ENCODE measurements at regions not wholly inside any gene's neighbourhood (a gene's known extent, or its start where the extent isn't known, plus 50 kb on each side); places are given as distances from the start of the nearest gene placed in this dataset.

DNA sequence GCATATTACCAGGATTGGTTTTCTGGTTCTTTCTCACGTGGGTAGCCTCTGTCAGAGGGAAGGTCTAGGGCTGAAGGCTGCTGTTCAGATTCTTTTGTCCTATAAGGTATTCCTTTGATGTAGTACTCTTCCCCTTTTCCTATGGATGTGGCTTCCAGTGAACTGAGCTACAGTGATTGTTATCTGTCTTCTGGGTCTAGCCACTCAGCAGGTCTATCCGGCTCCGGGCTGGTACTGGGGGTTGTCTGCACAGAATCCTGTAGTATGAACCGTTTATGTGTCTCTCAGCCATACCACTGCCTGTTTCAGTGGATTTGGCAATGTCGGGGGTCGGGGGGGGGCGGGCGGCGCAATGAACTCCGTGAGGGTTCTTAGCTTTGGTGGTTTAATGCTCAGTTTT is 84.5 kb upstream of the C10orf90 start:
- TF ChIP-seq, protein P1, sequence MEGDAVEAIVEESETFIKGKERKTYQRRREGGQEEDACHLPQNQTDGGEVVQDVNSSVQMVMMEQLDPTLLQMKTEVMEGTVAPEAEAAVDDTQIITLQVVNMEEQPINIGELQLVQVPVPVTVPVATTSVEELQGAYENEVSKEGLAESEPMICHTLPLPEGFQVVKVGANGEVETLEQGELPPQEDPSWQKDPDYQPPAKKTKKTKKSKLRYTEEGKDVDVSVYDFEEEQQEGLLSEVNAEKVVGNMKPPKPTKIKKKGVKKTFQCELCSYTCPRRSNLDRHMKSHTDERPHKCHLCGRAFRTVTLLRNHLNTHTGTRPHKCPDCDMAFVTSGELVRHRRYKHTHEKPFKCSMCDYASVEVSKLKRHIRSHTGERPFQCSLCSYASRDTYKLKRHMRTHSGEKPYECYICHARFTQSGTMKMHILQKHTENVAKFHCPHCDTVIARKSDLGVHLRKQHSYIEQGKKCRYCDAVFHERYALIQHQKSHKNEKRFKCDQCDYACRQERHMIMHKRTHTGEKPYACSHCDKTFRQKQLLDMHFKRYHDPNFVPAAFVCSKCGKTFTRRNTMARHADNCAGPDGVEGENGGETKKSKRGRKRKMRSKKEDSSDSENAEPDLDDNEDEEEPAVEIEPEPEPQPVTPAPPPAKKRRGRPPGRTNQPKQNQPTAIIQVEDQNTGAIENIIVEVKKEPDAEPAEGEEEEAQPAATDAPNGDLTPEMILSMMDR (IDR thresholded peaks at IDR 0.05; ENCODE audit: insufficient read depth, low read depth, low read length), result no peak
- no peak for TF ChIP-seq EZH2 (IDR thresholded peaks at IDR 0.05; ENCODE audit: insufficient read depth, low read length)
